Keratinocyte (primary cell): ENCODE measurements at regions not wholly inside any gene's neighbourhood (a gene's known extent, or its start where the extent isn't known, plus 50 kb on each side); places are given as distances from the start of the nearest gene placed in this dataset.

Source experiments
- DNase-seq: peaks from one replicate; pipeline ENCODE4 v3.0.0-alpha.2; 2011; ENCODE audit warnings: low read depth, missing footprints, low spot score
- FAIRE-seq: peaks from 2 replicates; lab custom pipeline; 2011; peaks lifted over from hg19 to GRCh38; lab: Jason Lieb, UNC
- H2AFZ ChIP-seq: 2 replicates; pipeline ENCODE4 v1.6.0; 2012; ENCODE audit warnings: low read length, control low read depth, inconsistent platforms; ENCODE audit not compliant: control insufficient read depth
- H3K27ac ChIP-seq: 2 replicates; pipeline ENCODE4 v1.5.1; 2011; ENCODE audit warnings: low read length; ENCODE audit not compliant: control insufficient read depth, insufficient read depth
- H3K27me3 ChIP-seq: 3 replicates; pipeline ENCODE4 v1.6.0; 2011; ENCODE audit warnings: low read length; ENCODE audit not compliant: control insufficient read depth, insufficient read depth; ENCODE audit errors: extremely low read depth
- H3K36me3 ChIP-seq, 2 experiments: 2 replicates in 1 of 2; 3 replicates in 1 of 2; pipeline ENCODE4 v1.5.1; 2011; ENCODE audit warnings: low read length in 2 of 2, mild to moderate bottlenecking in 1 of 2; ENCODE audit not compliant: control insufficient read depth in 2 of 2, insufficient read depth in 2 of 2; ENCODE audit errors: extremely low read depth in 1 of 2
- H3K4me1 ChIP-seq: 3 replicates; pipeline ENCODE4 v1.5.1; 2011; ENCODE audit warnings: low read length; ENCODE audit not compliant: control insufficient read depth, insufficient read depth; ENCODE audit errors: extremely low read depth
- H3K4me2 ChIP-seq: 3 replicates; pipeline ENCODE4 v1.6.0; 2011; ENCODE audit warnings: low read depth, low read length; ENCODE audit not compliant: control insufficient read depth, insufficient read depth; ENCODE audit errors: extremely low read depth
- H3K4me3 ChIP-seq, 3 experiments: fragments of 200-600 bp in 1 of 3; sonication (generic) in 1 of 3; 2 replicates in 2 of 3; 3 replicates in 1 of 3; pipeline ENCODE4 v1.5.1; 2011 to 2016; ENCODE audit warnings: low read length in 3 of 3, mild to moderate bottlenecking in 3 of 3, control low read depth in 2 of 3, inconsistent platforms in 1 of 3, low read depth in 1 of 3, mixed read lengths in 1 of 3, mixed run types in 1 of 3, moderate library complexity in 1 of 3; ENCODE audit not compliant: control insufficient read depth in 2 of 3, insufficient read depth in 2 of 3; ENCODE audit errors: extremely low read depth in 1 of 3
- H3K79me2 ChIP-seq: 2 replicates; pipeline ENCODE4 v1.6.0; 2012; ENCODE audit warnings: low read length; ENCODE audit not compliant: control insufficient read depth, insufficient read depth
- H3K9ac ChIP-seq: 3 replicates; pipeline ENCODE4 v1.6.0; 2011; ENCODE audit warnings: low read length; ENCODE audit not compliant: control insufficient read depth, insufficient read depth; ENCODE audit errors: extremely low read depth
- H3K9me1 ChIP-seq: 3 replicates; pipeline ENCODE4 v1.6.0; 2011; ENCODE audit warnings: low read length; ENCODE audit not compliant: control insufficient read depth, insufficient read depth; ENCODE audit errors: extremely low read depth
- H3K9me3 ChIP-seq: 2 replicates; pipeline ENCODE4 v1.5.1; 2012; ENCODE audit warnings: low read depth, low read length; ENCODE audit not compliant: control insufficient read depth
- H4K20me1 ChIP-seq: 3 replicates; pipeline ENCODE4 v1.6.0; 2011; ENCODE audit warnings: low read length; ENCODE audit not compliant: control insufficient read depth, insufficient read depth; ENCODE audit errors: extremely low read depth
- EZH2 ChIP-seq: IDR thresholded peaks from one replicate; pipeline ENCODE4 v1.6.1; 2012; ENCODE audit warnings: inconsistent platforms, mild to moderate bottlenecking, low read length, moderate library complexity
- dilution Hi-C: fragments of 300-500 bp; cut with MboI; formaldehyde crosslinking; loops from one replicate; pipeline ENCODE4 v1.7.0; 2020; ENCODE audit warnings: low sequenced_read_pairs; ENCODE audit not compliant: extremely low pct_ligation_motif_present
- TF ChIP-seq, protein P1 (sequence below), 3 experiments: IDR thresholded peaks in 1 of 3; conservative IDR thresholded peaks in 1 of 3; optimal IDR thresholded peaks in 1 of 3; 2 replicates in 2 of 3; 3 replicates in 1 of 3; pipeline versions ENCODE3 to v1.5.1; 2011; ENCODE audit warnings: low read length in 3 of 3, mild to moderate bottlenecking in 3 of 3, moderate library complexity in 2 of 3, control low read depth in 1 of 3, inconsistent platforms in 1 of 3; ENCODE audit not compliant: insufficient read depth in 2 of 3; ENCODE audit errors: extremely low read depth in 1 of 3

- H3K79me2 ChIP-seq = no peaks in the 10 kb centered on the region
- DNase-seq = no peak
- H3K4me3 ChIP-seq = no peak overlapping the region
- dilution Hi-C loops = no loop called here
- no peaks in the 10 kb centered on the region for H3K9me1 ChIP-seq
- no peaks in the 10 kb centered on the region for H3K4me1 ChIP-seq
- no peaks in the 10 kb centered on the region for H4K20me1 ChIP-seq
- H2AFZ ChIP-seq = no peak overlapping the region
- H3K9me3 ChIP-seq = no peaks in the 10 kb centered on the region
- H3K9ac ChIP-seq = no peak overlapping the region
- no peak overlapping the region for H3K27ac ChIP-seq
- H3K36me3 ChIP-seq = no peaks in the 10 kb centered on the region
- no peaks in the 10 kb centered on the region for H3K27me3 ChIP-seq
- no peak overlapping the region for H3K4me2 ChIP-seq
- TF ChIP-seq EZH2 = no peak
- TF ChIP-seq, protein P1, sequence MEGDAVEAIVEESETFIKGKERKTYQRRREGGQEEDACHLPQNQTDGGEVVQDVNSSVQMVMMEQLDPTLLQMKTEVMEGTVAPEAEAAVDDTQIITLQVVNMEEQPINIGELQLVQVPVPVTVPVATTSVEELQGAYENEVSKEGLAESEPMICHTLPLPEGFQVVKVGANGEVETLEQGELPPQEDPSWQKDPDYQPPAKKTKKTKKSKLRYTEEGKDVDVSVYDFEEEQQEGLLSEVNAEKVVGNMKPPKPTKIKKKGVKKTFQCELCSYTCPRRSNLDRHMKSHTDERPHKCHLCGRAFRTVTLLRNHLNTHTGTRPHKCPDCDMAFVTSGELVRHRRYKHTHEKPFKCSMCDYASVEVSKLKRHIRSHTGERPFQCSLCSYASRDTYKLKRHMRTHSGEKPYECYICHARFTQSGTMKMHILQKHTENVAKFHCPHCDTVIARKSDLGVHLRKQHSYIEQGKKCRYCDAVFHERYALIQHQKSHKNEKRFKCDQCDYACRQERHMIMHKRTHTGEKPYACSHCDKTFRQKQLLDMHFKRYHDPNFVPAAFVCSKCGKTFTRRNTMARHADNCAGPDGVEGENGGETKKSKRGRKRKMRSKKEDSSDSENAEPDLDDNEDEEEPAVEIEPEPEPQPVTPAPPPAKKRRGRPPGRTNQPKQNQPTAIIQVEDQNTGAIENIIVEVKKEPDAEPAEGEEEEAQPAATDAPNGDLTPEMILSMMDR (optimal IDR thresholded peaks at IDR 0.05 in 1 of 3, IDR thresholded peaks at IDR 0.05 in 1 of 3, conservative IDR thresholded peaks at IDR 0.05 in 1 of 3; ENCODE audit: extremely low read depth in 1 of 3, insufficient read depth in 2 of 3, low read length in 3 of 3) = no peak
- FAIRE-seq = no peak
Observed at GRCh38 chr6:71745525-71745924, 140.8 kb upstream of the RIMS1 start.

DNA sequence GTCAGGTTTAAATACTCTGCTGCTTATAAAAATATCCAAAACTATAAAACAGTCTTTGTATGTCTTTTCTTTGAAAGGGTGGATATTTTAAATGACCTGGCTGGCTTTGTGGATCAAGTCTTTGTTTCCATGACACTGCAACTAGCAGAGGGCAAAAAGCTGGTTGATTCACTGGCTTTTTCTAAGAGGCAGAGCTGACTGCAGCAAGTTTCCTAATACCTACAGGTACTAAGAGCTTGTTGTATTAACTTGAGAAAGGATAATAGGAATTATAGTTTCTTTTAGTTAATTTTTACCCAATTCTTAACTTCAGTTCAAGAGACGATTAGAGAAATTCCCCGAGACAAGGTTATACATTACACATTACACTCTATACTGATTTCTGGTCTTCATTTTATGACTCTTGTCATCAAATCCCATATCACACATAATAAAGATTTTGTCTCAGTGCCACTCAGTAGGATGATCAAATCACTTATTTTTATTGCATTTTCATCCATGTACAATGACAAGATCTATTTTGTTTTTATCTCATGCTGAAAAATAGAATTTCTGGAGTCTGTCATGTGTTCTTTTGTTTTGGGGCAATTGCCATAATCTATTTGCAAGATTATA lies 120.1 kb upstream of the RIMS1 start:
- FAIRE-seq (no peak), DNase-seq (no peak)
- no peaks in the 10 kb centered on the region for H3K9me1 ChIP-seq
- dilution Hi-C loops = no loop called here
- H3K9me3 ChIP-seq = no peaks in the 10 kb centered on the region
- H4K20me1 ChIP-seq = no peaks in the 10 kb centered on the region
- H3K4me3 ChIP-seq = no peak overlapping the region
- no peak overlapping the region for H3K27ac ChIP-seq
- H3K4me1 ChIP-seq = no peaks in the 10 kb centered on the region
- no peaks in the 10 kb centered on the region for H3K27me3 ChIP-seq
- TF ChIP-seq, protein P1 (optimal IDR thresholded peaks at IDR 0.05 in 1 of 3, IDR thresholded peaks at IDR 0.05 in 1 of 3, conservative IDR thresholded peaks at IDR 0.05 in 1 of 3; ENCODE audit: extremely low read depth in 1 of 3, insufficient read depth in 2 of 3, low read length in 3 of 3) = no peak
- no peak for TF ChIP-seq EZH2
- no peaks in the 10 kb centered on the region for H3K36me3 ChIP-seq
- no peaks in the 10 kb centered on the region for H3K79me2 ChIP-seq
- H3K4me2 ChIP-seq = no peak overlapping the region
- H3K9ac ChIP-seq = no peak overlapping the region
- no peak overlapping the region for H2AFZ ChIP-seq
